Subcutaneous abdominal adipose tissue (tissue), 5 donors: ENCODE measurements at regions not wholly inside any gene's neighbourhood (a gene's known extent, or its start where the extent isn't known, plus 50 kb on each side); places are given as distances from the start of the nearest gene placed in this dataset.

Experiments
- H3K27ac ChIP-seq: one replicate; pipeline ENCODE4 v1.7.0; 2013; ENCODE audit warnings: low read depth, mild to moderate bottlenecking, inconsistent platforms, low read length, moderate library complexity
- H3K27me3 ChIP-seq, 5 donors: one replicate each; pipeline ENCODE4 v1.7.0; 2013; ENCODE audit warnings: low read length in 5 of 5, inconsistent platforms in 1 of 5; ENCODE audit not compliant: control insufficient read depth in 5 of 5, insufficient read depth in 4 of 5
- H3K36me3 ChIP-seq, 5 donors: one replicate each; pipeline ENCODE4 v1.7.0; 2013; ENCODE audit warnings: low read length in 5 of 5; ENCODE audit not compliant: control insufficient read depth in 5 of 5, insufficient read depth in 5 of 5
- H3K4me1 ChIP-seq, 5 donors: one replicate each; pipeline ENCODE4 v1.7.0; 2013; ENCODE audit warnings: low read length in 5 of 5, mild to moderate bottlenecking in 3 of 5, moderate library complexity in 1 of 5; ENCODE audit not compliant: control insufficient read depth in 5 of 5, insufficient read depth in 5 of 5
- H3K4me3 ChIP-seq, 5 donors: one replicate each; pipeline ENCODE4 v1.7.0; 2013; ENCODE audit warnings: low read length in 5 of 5, low read depth in 1 of 5
- H3K9ac ChIP-seq, 5 donors: one replicate each; pipeline ENCODE4 v1.7.0; 2013; ENCODE audit warnings: low read length in 5 of 5, mild to moderate bottlenecking in 4 of 5, moderate library complexity in 3 of 5
- H3K9me3 ChIP-seq, 5 donors: one replicate each; pipeline ENCODE4 v1.7.0; 2013; ENCODE audit warnings: low read length in 5 of 5; ENCODE audit not compliant: control insufficient read depth in 5 of 5
- donor health status: healthy.
- donor health status: healthy.
- donor health status: healthy.
- donor health status: healthy.
- donor health status: healthy.

DNA sequence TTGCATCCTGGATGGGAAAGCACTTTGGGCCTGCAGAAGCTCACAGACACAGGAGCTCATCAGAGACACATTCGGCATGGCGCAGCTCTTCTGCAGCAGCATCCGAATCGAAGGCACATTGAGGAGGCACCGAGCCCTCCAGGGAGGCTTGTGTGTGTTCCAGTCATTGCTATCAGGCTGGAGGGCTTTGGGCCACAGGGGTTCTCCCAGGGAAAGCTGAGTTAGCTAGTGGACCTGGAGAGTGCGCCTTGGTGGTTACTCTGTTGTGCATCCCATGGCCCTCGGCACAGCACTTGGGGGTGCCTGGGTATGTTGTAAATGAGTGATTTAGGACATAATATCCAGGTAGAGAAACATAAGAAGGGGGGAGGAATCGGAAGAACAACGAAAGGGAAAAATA lies 388.7 kb upstream of the RNF32 start:
- no peak overlapping the region for H3K9ac ChIP-seq
- H3K27me3 ChIP-seq: no peaks in the 10 kb centered on the region
- no peak overlapping the region for H3K4me3 ChIP-seq
- peaks cover 0 to 7% (median 0%) of the 10 kb centered on the region in 5 donors for H3K4me1 ChIP-seq
- no peaks in the 10 kb centered on the region for H3K9me3 ChIP-seq
- no peak overlapping the region for H3K27ac ChIP-seq
- H3K36me3 ChIP-seq: no peaks in the 10 kb centered on the region

DNA sequence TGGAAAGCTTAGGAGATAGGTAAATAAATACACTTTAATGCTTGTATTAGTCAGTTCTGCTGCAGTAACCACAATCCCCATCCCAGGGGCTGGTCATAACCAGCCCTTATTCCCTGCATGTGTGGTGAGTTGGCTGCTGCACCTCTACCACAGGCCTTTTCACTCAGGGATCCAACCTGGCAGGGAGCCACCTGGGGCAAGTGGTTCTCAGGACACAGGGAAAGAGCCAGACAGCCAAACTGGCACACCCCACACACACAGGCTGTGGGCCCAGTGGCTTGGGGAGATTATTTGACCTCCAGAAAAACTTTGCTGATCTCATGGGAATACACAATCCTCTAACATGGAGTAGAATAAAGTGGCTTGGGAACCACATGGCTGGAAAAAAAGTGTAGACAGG lies 400.0 kb upstream of the RNF32 start:
- no peak overlapping the region for H3K4me3 ChIP-seq
- H3K9ac ChIP-seq: no peak overlapping the region
- no peaks in the 10 kb centered on the region for H3K4me1 ChIP-seq
- no peaks in the 10 kb centered on the region for H3K36me3 ChIP-seq
- H3K27me3 ChIP-seq: no peaks in the 10 kb centered on the region
- H3K9me3 ChIP-seq: peaks cover 0 to 3% (median 0%) of the 10 kb centered on the region in 5 donors
- no peak overlapping the region for H3K27ac ChIP-seq

GRCh38 chr7:156238366-156239133 lies 402.0 kb upstream of the RNF32 start:
- no peaks in the 10 kb centered on the region for H3K36me3 ChIP-seq
- peaks cover 0 to 3% (median 0%) of the 10 kb centered on the region in 5 donors for H3K9me3 ChIP-seq
- no peaks in the 10 kb centered on the region for H3K27me3 ChIP-seq
- H3K27ac ChIP-seq: no peak overlapping the region
- H3K4me3 ChIP-seq: no peak overlapping the region
- no peaks in the 10 kb centered on the region for H3K4me1 ChIP-seq
- no peak overlapping the region for H3K9ac ChIP-seq

GRCh38 chr7:156237614-156238013 lies 403.0 kb upstream of the RNF32 start:
- no peaks in the 10 kb centered on the region for H3K36me3 ChIP-seq
- no peak overlapping the region for H3K27ac ChIP-seq
- H3K27me3 ChIP-seq: no peaks in the 10 kb centered on the region
- no peak overlapping the region for H3K4me3 ChIP-seq
- no peaks in the 10 kb centered on the region for H3K4me1 ChIP-seq
- H3K9ac ChIP-seq: no peak overlapping the region
- H3K9me3 ChIP-seq: peaks cover 0 to 3% (median 0%) of the 10 kb centered on the region in 5 donors

GRCh38 chr7:156236936-156237599 lies 403.5 kb upstream of the RNF32 start:
- Histone ChIP-seq H3K4me3 (no peak overlapping the region), H3K27ac (no peak overlapping the region), H3K36me3 (no peaks in the 10 kb centered on the region), H3K27me3 (no peaks in the 10 kb centered on the region), H3K9ac (no peak overlapping the region), H3K4me1 (no peaks in the 10 kb centered on the region), H3K9me3 (peaks cover 0 to 3% (median 0%) of the 10 kb centered on the region in 5 donors)

DNA sequence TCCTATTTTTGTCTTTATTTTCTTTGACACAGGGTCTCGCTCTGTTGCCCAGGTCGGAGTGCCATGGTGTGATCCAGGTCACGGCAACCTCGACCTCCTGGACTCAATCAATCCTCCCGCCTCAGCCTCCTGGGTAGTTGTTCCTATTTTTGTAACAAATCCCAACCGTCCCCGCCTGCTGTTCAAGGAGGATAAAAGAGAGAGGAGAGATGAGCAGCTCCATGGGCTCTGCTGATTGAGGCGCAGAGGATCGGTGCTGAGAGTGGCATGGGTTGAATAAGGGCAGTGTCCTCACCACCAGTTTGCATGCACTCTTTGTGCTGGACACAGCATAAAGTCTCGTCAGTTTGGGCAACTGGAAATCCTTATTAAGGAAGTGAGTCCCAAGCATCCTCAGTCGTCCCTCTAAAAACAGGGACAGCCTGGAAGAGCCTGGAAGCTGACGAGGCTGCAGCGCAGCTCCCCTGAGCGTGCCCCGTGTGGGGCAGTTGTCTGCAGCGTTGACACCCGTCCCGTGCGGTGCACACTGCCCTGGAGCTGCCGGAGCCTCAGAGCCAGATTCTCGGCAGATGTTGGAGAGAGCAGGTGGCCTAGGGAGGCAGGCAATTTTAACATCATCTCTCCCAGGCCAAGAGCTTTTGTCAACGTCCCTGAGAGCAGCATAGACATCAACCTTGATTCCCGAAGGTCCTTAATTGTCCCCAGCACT lies 404.2 kb upstream of the RNF32 start:
- no peak overlapping the region for H3K27ac ChIP-seq
- no peak overlapping the region for H3K9ac ChIP-seq
- peaks cover 0 to 3% (median 0%) of the 10 kb centered on the region in 5 donors for H3K9me3 ChIP-seq
- no peak overlapping the region for H3K4me3 ChIP-seq
- no peaks in the 10 kb centered on the region for H3K4me1 ChIP-seq
- H3K36me3 ChIP-seq: no peaks in the 10 kb centered on the region
- no peaks in the 10 kb centered on the region for H3K27me3 ChIP-seq

DNA sequence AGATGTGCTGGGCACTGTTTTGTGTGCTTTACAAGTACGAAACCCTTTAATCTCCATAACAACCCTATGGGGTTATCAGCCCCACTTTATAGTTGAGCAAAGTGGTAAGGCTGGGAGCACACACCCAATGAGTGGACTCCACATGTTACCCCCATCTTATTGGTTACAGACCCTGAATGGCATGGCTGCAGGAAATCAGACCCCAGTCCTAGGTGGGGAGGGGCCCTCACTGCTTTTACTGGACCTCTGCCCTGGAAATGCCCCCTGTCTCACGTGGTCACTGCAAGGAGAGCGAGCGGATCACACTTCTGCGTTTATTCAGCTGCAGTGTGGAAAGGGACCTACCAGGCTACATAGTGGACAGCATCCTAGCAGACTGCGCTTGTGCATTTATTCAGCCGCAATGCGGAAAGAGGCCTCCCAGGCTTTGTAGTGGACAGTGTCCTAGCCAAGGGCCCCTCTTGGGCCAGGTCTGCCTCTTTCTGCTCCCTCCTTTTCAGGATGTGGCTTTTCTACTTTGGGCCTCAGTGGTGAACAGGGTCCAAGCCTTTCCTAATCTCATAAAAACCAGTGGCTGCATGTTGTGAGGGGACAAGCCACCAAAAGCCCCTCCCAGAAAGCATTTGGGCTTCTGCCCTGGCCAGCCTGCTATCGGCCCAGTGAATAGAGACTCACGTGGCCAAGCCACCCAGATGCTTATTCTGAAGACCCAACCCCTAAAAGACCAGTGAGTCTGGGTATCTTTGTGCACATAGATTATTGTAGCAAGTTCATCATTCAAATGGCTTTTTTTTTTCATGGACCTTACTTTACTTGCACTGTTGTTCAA lies 405.7 kb upstream of the RNF32 start:
- H3K9ac ChIP-seq: no peak overlapping the region
- H3K36me3 ChIP-seq: no peaks in the 10 kb centered on the region
- no peaks in the 10 kb centered on the region for H3K4me1 ChIP-seq
- H3K4me3 ChIP-seq: no peak overlapping the region
- H3K27ac ChIP-seq: no peak overlapping the region
- H3K9me3 ChIP-seq: no peaks in the 10 kb centered on the region
- no peaks in the 10 kb centered on the region for H3K27me3 ChIP-seq

DNA sequence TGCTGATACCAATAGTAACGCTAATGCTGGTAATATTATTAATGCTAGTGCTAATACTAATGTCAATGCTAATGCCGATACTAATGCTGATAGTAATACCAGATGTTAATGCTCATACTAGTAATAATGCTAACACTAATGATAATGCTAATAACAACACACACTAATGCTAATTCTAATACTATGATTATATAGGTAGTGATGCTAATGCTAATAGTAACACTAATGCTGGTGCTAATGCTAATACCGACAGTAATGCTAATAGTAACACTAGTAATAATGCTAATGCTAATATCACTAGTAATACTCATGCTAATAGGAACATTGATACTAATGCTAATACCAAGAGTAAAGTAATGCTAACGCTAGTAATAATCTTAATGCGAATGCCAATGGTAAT lies 406.4 kb upstream of the RNF32 start:
- no peaks in the 10 kb centered on the region for H3K27me3 ChIP-seq
- H3K4me1 ChIP-seq: no peaks in the 10 kb centered on the region
- H3K9ac ChIP-seq: no peak overlapping the region
- H3K9me3 ChIP-seq: peaks cover 0 to 1% (median under 1%) of the 10 kb centered on the region in 5 donors
- no peak overlapping the region for H3K4me3 ChIP-seq
- no peak overlapping the region for H3K27ac ChIP-seq
- H3K36me3 ChIP-seq: no peaks in the 10 kb centered on the region

- Histone ChIP-seq H3K27me3 (no peaks in the 10 kb centered on the region), H3K4me1 (no peaks in the 10 kb centered on the region), H3K36me3 (no peaks in the 10 kb centered on the region), H3K9me3 (peaks cover 0 to 9% (median 3%) of the 10 kb centered on the region in 5 donors), H3K27ac (no peak overlapping the region), H3K9ac (no peak overlapping the region), H3K4me3 (no peak overlapping the region)
Measured at GRCh38 chr7:156232931-156233705, 407.5 kb upstream of the RNF32 start.
